Fibroblast of villous mesenchyme (primary cell): ENCODE measurements at regions not wholly inside any gene's neighbourhood (a gene's known extent, or its start where the extent isn't known, plus 50 kb on each side); places are given as distances from the start of the nearest gene placed in this dataset.
"Not testable (repeated sequence)": the region's sequence is repeated elsewhere in the genome, so short reads cannot be mapped to it uniquely, and the experiment has no call there.

Experiments used
- DNase-seq: peaks from one replicate; pipeline ENCODE4 v3.0.0-alpha.2; 2010; ENCODE audit warnings: low read depth
- H3K4me3 ChIP-seq: 2 replicates; pipeline ENCODE4 v1.5.1; 2011; ENCODE audit warnings: low read depth, mild to moderate bottlenecking, low read length
- TF ChIP-seq, protein P1 (sequence below): IDR thresholded peaks from 2 replicates; pipeline ENCODE4 v1.5.1; 2012; ENCODE audit warnings: low read depth, mild to moderate bottlenecking, low read length; ENCODE audit not compliant: insufficient read depth

DNA sequence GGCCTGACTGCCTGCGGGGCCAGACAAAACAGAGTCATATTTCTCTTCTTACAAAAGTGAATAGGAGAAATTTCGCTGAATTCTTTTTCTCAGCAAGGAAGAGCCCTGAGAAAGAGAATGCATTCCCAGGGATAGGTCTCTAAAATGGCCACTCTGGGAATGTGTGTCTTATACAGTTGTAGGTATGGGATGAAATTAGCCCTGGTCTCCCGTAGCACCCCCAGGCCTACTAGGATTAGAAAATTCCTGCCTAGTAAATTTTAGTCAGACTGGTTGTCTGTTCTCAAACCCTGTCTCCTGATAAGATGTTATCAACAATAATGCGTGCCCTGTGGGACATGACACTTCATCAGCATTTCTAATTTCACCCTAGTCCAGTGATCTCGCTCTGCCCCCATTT lies 920.1 kb downstream of the LTN1 start:
- H3K4me3 ChIP-seq, result no peak overlapping the region
- TF ChIP-seq, protein P1, sequence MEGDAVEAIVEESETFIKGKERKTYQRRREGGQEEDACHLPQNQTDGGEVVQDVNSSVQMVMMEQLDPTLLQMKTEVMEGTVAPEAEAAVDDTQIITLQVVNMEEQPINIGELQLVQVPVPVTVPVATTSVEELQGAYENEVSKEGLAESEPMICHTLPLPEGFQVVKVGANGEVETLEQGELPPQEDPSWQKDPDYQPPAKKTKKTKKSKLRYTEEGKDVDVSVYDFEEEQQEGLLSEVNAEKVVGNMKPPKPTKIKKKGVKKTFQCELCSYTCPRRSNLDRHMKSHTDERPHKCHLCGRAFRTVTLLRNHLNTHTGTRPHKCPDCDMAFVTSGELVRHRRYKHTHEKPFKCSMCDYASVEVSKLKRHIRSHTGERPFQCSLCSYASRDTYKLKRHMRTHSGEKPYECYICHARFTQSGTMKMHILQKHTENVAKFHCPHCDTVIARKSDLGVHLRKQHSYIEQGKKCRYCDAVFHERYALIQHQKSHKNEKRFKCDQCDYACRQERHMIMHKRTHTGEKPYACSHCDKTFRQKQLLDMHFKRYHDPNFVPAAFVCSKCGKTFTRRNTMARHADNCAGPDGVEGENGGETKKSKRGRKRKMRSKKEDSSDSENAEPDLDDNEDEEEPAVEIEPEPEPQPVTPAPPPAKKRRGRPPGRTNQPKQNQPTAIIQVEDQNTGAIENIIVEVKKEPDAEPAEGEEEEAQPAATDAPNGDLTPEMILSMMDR, result no peak
- no peak for DNase-seq

DNA sequence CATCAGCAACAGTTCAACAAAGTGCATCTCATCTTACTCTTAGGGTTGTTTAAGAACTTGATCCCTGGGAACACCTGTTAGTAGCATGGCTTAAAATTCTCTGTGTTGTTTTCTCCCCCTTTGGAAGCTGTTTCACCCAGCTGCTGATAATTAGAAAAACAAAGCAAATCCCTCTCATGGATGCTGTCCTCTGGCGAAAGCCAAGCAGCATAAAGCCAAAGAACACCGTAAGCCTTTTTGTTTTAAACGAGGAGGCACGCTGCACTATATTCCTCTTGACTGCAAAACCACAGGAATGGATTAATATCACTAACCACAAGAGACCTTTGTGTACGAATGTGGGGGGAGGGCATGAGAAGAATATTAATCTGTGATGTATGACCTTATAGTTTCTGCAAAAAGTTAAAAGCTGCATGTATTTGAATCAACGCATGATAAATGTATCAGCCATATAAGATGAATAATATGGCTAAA lies 923.2 kb downstream of the LTN1 start:
- H3K4me3 ChIP-seq, result peak overlapping the region; percentile 5
- DNase-seq, result peak; percentile 80
- TF ChIP-seq, protein P1, result no peak

DNA sequence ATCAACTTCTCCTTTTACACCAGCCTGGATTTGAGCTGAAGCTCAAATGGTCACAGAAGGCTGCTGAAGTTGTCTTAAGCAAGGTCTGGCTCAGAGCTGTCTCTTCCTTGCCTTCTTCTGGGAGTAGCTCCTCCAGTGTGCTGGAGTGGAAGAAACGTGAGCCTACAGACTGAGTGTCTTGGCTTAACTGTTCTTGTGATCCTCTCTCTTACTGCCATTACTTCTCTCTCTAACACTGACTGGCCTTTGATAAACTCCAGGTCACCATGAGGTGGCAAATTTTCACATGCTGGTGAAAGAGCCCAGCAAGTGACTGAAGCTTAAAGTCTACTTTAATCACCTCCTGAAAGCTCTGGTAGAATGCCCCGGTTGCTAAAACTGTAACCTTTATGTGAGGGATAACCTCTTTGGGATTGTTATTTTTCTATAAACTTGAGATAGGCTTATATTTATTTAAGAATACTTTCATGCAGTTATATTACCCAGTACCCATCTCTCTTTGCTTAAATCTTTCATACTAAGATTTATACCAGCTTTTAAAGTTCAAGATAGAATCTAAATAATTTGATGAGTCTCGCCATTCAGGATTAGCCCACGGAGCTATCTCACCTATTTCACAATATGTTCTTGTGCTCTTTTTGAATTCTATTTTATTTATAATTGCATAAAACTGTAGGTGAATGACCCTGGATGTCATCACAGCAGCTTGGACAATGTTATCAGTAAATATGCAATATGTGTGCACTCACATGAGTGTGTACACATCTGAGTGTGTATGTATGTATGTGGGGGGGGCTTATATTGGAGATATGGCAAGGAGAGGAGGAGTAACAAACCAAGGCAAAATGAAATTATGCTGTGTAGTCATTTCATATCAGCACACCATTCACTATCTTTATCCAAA lies 924.0 kb downstream of the LTN1 start:
- H3K4me3 ChIP-seq, result no peak overlapping the region
- TF ChIP-seq, protein P1, result no peak
- DNase-seq, result peak; percentile 42

DNA sequence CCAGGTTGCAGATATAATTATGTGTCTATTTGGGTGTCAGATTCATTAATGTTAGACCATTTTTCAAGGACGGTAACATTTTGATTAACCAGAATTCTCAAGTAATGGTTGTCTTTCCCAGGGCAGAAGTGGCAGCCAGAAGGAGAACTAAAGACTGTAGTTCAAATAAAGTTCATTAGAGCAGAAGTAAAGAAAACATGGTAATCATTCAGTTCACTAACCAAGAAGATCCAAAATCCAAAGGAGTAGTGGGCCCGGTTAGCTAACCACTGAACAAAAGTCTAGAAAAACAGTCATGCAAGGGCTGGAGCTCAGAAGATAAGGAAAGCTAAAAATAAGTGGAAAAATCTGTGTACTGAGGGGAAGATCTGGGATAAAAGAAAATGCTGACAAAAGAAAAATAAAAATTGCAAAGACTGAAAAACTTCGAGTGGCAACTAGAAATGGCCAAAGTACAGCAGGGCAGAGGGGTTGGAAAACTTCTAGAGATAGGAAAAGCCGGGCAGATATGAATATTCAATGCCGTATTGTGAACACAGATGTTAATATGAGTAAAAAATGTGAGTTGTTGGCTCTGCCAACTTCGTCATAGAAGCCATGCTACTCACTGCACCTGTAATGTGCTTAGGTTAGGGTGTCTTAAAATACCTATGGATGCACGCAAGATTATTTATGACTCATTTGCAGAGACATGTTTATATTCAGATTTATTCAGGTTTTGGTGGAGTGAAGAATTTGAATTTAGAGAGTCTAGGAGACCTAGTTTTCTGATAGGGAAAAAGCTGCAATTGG lies 925.9 kb downstream of the LTN1 start:
- DNase-seq, result no peak
- TF ChIP-seq, protein P1, result no peak
- no peak overlapping the region for H3K4me3 ChIP-seq

DNA sequence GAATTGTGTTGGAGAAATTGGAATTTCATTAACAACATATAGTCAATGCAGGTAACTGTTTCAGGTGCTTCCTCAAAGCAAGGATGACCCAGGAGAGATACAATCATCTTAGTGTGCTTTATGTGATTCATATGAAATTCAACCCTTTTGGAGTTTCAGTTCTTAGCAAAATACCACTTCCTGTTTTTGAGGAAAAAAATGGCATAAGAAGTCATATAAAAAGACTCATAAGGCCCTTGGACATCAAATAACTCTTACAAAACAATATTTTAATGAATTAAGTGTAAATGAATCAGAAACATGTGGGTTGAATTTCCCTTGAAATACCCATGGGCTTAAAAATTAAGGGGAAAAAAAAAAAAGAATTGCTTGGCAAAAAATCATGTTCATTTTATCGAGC lies 926.6 kb downstream of the LTN1 start:
- DNase-seq, result no peak
- TF ChIP-seq, protein P1, result no peak

DNA sequence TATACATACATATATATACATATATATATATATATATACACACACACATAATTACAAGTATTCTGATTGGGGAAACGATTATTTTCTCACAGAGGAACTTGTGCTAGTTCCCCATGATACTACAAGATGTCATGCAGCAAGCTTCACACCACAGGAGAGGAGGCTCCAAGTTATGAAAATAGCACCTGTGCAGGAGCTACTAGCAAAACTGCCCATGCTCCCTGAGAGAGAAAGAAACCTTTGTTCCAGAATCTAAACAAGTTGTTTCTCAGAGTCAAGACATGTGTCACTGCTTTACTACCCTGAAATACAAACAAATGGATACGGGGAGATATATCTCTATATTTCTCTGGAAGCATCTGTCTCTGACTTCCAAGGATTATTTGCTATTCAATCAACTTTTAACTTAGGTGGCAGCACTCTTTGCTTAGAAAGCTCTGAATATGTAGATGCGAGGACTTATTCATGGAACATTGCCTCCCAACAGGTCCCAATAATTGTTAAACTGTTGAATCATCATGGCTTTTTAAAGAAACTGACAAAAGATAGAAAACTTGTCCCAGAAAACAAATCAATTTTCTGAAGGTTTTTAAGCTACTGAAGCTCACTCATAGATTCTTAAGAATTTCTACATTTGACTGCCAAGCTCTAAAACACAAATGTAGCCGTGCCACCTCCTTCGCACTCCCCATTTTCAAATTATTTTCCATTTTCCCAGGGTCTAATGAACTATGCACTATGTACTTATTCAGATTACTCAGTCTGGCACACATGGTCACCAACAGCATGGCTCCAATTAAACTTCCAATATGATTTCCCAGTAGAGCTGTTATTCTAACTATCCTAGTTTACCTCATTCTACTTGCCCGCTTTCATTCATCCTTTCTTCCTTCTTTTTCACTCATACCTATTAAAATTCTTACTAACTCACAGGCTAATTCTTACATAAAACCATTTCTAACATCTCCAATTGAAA lies 929.1 kb downstream of the LTN1 start:
- DNase-seq, result no peak
- no peak overlapping the region for H3K4me3 ChIP-seq
- TF ChIP-seq, protein P1, result no peak

More for the DNA sequence above, 926.6 kb downstream of the LTN1 start:
- H3K4me3 ChIP-seq, result no peak overlapping the region

DNA sequence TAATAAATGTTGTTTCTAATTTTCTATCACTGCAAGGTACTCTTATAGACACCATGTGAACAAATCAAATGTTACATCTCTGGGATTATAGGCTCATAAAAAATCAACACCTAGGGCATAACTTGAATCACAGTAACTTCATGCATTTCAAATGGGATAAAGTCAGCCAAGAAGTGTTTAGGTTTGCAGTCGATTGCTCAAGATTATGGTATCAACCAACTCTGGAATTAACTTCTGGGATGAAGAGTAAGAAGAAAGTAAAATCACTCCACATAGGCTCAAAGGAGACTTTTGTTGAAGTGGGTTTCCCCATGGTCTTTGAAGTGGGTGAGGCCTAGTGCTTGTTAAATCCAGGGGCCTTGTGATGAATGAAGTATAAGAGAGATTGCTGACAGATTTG lies 939.7 kb downstream of the LTN1 start:
- DNase-seq, result peak; percentile 23
- not testable (repeated sequence) for H3K4me3 ChIP-seq
